ENCODE measurements at regions not wholly inside any gene's neighbourhood (a gene's known extent, or its start where the extent isn't known, plus 50 kb on each side); places are given as distances from the start of the nearest gene placed in this dataset.

GRCh38 chr20:60167812-60168211 is 209.6 kb downstream of the CDH26 start:
- Mint-ChIP-seq H3K4me1 (ENCODE audit: low read depth) (no peaks in the 10 kb centered on the region), H3K27me3 (ENCODE audit: low read depth) (peaks cover 13% of the 10 kb centered on the region), H3K9me3 (ENCODE audit: low read depth) (no peaks in the 10 kb centered on the region), H3K36me3 (ENCODE audit: low read depth) (no peaks in the 10 kb centered on the region), H3K4me3 (ENCODE audit: unreplicated experiment) (no peak overlapping the region), H3K27ac (ENCODE audit: unreplicated experiment) (no peak overlapping the region)
- TF ChIP-seq, protein P1, sequence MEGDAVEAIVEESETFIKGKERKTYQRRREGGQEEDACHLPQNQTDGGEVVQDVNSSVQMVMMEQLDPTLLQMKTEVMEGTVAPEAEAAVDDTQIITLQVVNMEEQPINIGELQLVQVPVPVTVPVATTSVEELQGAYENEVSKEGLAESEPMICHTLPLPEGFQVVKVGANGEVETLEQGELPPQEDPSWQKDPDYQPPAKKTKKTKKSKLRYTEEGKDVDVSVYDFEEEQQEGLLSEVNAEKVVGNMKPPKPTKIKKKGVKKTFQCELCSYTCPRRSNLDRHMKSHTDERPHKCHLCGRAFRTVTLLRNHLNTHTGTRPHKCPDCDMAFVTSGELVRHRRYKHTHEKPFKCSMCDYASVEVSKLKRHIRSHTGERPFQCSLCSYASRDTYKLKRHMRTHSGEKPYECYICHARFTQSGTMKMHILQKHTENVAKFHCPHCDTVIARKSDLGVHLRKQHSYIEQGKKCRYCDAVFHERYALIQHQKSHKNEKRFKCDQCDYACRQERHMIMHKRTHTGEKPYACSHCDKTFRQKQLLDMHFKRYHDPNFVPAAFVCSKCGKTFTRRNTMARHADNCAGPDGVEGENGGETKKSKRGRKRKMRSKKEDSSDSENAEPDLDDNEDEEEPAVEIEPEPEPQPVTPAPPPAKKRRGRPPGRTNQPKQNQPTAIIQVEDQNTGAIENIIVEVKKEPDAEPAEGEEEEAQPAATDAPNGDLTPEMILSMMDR (IDR thresholded peaks at IDR 0.05): no peak
- no peak for DNase-seq (ENCODE audit: low spot score)

DNA sequence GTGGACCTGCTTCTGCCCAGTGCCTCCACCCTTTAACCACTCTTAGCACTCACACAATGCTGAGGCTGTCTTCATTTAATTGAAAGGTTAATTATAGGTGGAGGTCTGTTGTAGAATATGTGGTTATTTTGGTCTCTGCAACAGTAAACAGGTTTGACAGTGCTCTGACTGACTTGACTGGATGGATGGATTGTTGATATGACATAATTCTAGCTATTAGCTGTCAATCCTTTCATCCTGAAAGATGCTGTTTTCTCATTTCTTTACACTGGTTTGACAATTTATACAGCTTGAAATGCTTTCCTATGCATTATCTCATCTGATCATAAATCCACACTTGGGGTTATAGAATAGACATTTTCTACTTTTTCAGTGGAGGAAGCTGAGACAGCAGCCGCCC is 210.7 kb downstream of the CDH26 start:
- H3K27ac Mint-ChIP-seq (ENCODE audit: unreplicated experiment): no peak overlapping the region
- DNase-seq (ENCODE audit: low spot score): no peak
- no peaks in the 10 kb centered on the region for H3K9me3 Mint-ChIP-seq (ENCODE audit: low read depth)
- no peaks in the 10 kb centered on the region for H3K36me3 Mint-ChIP-seq (ENCODE audit: low read depth)
- no peaks in the 10 kb centered on the region for H3K4me1 Mint-ChIP-seq (ENCODE audit: low read depth)
- TF ChIP-seq, protein P1 (IDR thresholded peaks at IDR 0.05): no peak
- H3K4me3 Mint-ChIP-seq (ENCODE audit: unreplicated experiment): no peak overlapping the region
- H3K27me3 Mint-ChIP-seq (ENCODE audit: low read depth): peaks cover 7% of the 10 kb centered on the region

DNA sequence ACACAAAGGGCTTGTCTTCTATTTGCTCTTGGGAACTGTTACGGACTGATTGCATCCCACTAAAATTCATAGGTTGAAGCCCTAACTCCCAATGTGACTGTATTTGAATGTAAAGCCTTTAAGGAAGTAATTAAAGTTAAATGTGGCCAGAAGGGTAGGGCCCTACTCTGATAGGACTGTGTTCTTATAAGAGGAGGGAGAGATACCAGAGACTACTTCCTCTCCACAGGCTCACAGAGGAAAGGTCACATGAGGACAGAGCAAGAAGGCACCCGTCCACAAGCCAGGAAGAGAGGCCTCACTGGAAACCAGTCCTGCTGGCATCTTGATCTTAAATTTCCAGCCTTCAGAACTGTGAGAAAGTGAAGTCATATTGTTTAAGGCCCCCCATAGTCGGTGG is 211.9 kb downstream of the CDH26 start:
- H3K27ac Mint-ChIP-seq (ENCODE audit: unreplicated experiment): no peak overlapping the region
- H3K9me3 Mint-ChIP-seq (ENCODE audit: low read depth): no peaks in the 10 kb centered on the region
- no peaks in the 10 kb centered on the region for H3K36me3 Mint-ChIP-seq (ENCODE audit: low read depth)
- no peaks in the 10 kb centered on the region for H3K4me1 Mint-ChIP-seq (ENCODE audit: low read depth)
- TF ChIP-seq, protein P1 (IDR thresholded peaks at IDR 0.05): no peak
- DNase-seq (ENCODE audit: low spot score): no peak
- H3K27me3 Mint-ChIP-seq (ENCODE audit: low read depth): peaks cover 5% of the 10 kb centered on the region
- H3K4me3 Mint-ChIP-seq (ENCODE audit: unreplicated experiment): no peak overlapping the region

DNA sequence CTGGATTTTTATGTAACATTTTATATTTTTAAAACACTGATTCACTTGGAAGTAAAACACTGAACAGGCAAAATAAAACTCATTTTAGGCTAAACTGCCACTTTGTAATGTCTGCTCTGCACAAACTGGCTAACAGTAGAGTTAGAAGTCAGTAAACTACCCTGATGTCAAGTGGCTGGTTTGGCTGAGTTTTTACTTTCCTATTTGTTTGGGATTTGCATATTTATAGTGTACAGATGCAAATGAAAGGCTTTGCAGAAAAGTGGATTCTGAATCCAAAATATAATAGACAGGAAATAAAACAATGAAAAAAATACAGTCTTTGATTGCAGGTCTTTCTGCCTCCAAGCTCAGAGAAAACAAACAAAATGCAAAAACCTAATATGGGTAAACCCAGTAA is 213.1 kb downstream of the CDH26 start:
- H3K27me3 Mint-ChIP-seq (ENCODE audit: low read depth): peaks cover 7% of the 10 kb centered on the region

GRCh38 chr20:60171738-60172137 is 213.5 kb downstream of the CDH26 start:
- Mint-ChIP-seq H3K4me3 (ENCODE audit: unreplicated experiment) (no peak overlapping the region), H3K4me1 (ENCODE audit: low read depth) (no peaks in the 10 kb centered on the region), H3K27me3 (ENCODE audit: low read depth) (peaks cover 9% of the 10 kb centered on the region), H3K27ac (ENCODE audit: unreplicated experiment) (no peak overlapping the region), H3K36me3 (ENCODE audit: low read depth) (no peaks in the 10 kb centered on the region), H3K9me3 (ENCODE audit: low read depth) (peaks cover 5% of the 10 kb centered on the region)
- TF ChIP-seq, protein P1 (IDR thresholded peaks at IDR 0.05): no peak
- DNase-seq (ENCODE audit: low spot score): no peak

More for the DNA sequence above, 213.1 kb downstream of the CDH26 start:
- Mint-ChIP-seq H3K4me3 (ENCODE audit: unreplicated experiment) (no peak overlapping the region), H3K27ac (ENCODE audit: unreplicated experiment) (no peak overlapping the region), H3K36me3 (ENCODE audit: low read depth) (no peaks in the 10 kb centered on the region), H3K9me3 (ENCODE audit: low read depth) (peaks cover 5% of the 10 kb centered on the region), H3K4me1 (ENCODE audit: low read depth) (no peaks in the 10 kb centered on the region)
- TF ChIP-seq, protein P1 (IDR thresholded peaks at IDR 0.05): no peak
- DNase-seq (ENCODE audit: low spot score): no peak
